Activated CD8-positive, alpha-beta memory T cell treated with anti-CD3 and anti-CD28 coated beads, Interleukin-2, amount 10 ng/mL, durations not matched to agents 7 days and 5 days (primary cell): ENCODE measurements at regions not wholly inside any gene's neighbourhood (a gene's known extent, or its start where the extent isn't known, plus 50 kb on each side); places are given as distances from the start of the nearest gene placed in this dataset.
"Not testable (repeated sequence)": the region's sequence is repeated elsewhere in the genome, so short reads cannot be mapped to it uniquely, and the experiment has no call there.

Experiments
- ATAC-seq: fragments of 150-1000 bp; cut with Tn5 transposase; one replicate; pipeline ENCODE4 v1.10.0; 2021; ENCODE audit warnings: moderate library complexity
- CTCF ChIA-PET: fragments of 350-600 bp; sonication (Branson Sonifier 250); formaldehyde crosslinking; loops from one replicate; lab custom pipeline; 2021; ENCODE audit warnings: antibody characterized with exemption; lab: Charles Lee
- DNase-seq: peaks from one replicate; pipeline ENCODE4 v3.0.0-alpha.2; 2020
- H3K27ac Mint-ChIP-seq: one replicate; pipeline ENCODE4 v1.8.0; 2021; ENCODE audit warnings: mild to moderate bottlenecking, mixed read lengths
- H3K27me3 Mint-ChIP-seq: one replicate; pipeline ENCODE4 v1.8.0; 2021; ENCODE audit warnings: mixed read lengths
- H3K36me3 Mint-ChIP-seq: one replicate; pipeline ENCODE4 v1.8.0; 2021; ENCODE audit warnings: mild to moderate bottlenecking, mixed read lengths
- H3K4me1 Mint-ChIP-seq: one replicate; pipeline ENCODE4 v1.8.0; 2021; ENCODE audit warnings: mixed read lengths
- H3K4me3 Mint-ChIP-seq: one replicate; pipeline ENCODE4 v1.8.0; 2021; ENCODE audit warnings: mild to moderate bottlenecking, moderate library complexity, mixed read lengths
- H3K9me3 Mint-ChIP-seq: one replicate; pipeline ENCODE4 v1.8.0; 2022; ENCODE audit warnings: low read depth, mixed read lengths

DNA sequence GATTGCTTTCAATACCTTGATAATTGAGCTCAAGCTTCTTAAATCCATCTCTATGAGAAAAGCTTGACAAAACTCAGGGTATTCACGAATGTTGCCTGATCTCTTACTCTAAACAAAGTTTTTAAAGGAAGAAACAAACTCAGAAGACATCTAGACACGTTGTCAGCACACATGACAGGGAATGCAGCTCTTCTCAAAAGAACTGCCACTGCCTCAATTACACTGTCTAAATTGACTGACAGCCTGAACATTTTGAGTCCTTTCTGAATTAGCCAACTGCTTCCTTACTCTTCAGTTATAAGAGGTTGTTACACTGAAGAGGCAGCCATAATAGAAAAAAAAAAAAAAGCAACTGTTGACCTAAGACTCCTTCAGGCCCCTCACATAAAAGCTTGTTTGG, 1646.7 kb upstream of the B3GALT2 start:
- H3K9me3 Mint-ChIP-seq = no peaks in the 10 kb centered on the region
- no peaks in the 10 kb centered on the region for H3K27me3 Mint-ChIP-seq
- peaks cover 3% of the 10 kb centered on the region for H3K4me1 Mint-ChIP-seq
- no peak for ATAC-seq
- no peak overlapping the region for H3K27ac Mint-ChIP-seq
- H3K4me3 Mint-ChIP-seq = no peak overlapping the region
- CTCF ChIA-PET = no interaction called here
- no peaks in the 10 kb centered on the region for H3K36me3 Mint-ChIP-seq
- DNase-seq = no peak

DNA sequence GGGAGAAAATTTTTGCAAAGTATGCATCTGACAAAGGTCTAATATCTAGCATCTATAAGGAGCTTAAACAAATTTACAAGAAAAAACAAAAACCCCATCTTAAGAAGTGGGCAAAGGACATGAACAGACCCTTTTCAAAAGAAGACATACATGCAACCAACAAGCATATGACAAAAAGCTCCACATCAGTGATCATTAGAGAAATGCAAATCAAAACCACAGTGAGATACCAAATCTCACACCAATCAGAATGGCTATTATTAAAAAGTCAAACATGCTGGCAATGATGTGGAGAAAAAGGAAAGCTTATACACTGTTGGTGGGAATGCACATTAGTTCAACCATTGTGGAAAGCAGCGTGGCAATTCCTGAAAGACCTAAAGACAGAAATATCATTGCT, 1645.2 kb upstream of the B3GALT2 start:
- CTCF ChIA-PET, ATAC-seq, H3K4me1 Mint-ChIP-seq, DNase-seq, H3K27ac Mint-ChIP-seq, H3K4me3 Mint-ChIP-seq, H3K36me3 Mint-ChIP-seq, H3K27me3 Mint-ChIP-seq, H3K9me3 Mint-ChIP-seq: not testable (repeated sequence)

DNA sequence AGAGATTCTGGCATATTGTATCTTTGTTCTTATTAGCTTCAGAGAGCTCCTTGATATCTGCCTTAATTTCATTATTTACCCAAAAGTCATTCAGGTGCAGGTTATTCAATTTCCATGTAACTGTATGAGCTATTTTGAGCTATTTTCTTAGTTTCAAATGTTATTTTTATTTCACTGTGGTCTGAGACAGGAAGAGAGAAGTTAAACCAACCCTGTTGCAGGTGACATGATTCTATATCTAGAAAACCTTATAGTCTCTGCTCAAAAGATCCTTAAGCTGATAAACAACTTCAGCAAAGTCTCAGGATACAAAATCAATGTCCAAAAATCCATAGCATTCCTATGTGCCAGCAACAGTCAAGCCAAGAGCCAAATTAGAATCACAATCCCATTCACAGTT, 1644.0 kb upstream of the B3GALT2 start:
- CTCF ChIA-PET = no interaction called here
- no peaks in the 10 kb centered on the region for H3K27me3 Mint-ChIP-seq
- H3K4me3 Mint-ChIP-seq = no peak overlapping the region
- DNase-seq (no peak), ATAC-seq (no peak)
- no peak overlapping the region for H3K27ac Mint-ChIP-seq
- no peaks in the 10 kb centered on the region for H3K9me3 Mint-ChIP-seq
- no peaks in the 10 kb centered on the region for H3K36me3 Mint-ChIP-seq
- H3K4me1 Mint-ChIP-seq = peaks cover 3% of the 10 kb centered on the region

DNA sequence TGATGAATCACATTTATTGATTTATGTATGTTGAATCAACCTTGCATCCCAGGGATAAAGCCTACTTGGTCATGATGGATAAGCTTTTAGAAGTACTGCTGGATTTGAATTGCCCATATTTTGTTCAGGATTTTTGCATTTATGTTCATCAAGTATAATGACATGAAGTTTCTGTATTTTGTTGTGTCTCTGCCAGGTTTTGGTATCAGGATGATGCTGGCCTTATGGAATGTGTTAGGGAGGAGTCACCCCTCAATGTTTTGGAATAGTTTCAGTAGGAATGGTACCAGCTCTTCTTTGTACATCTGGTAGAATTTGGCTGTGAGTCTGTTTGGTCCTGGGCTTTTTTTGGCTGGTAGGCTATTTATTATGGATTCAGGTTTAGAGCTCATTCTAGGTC, 1643.1 kb upstream of the B3GALT2 start:
- Mint-ChIP-seq H3K9me3 (no peaks in the 10 kb centered on the region), H3K27me3 (no peaks in the 10 kb centered on the region), H3K4me3 (no peak overlapping the region), H3K36me3 (no peaks in the 10 kb centered on the region), H3K27ac (no peak overlapping the region), H3K4me1 (peaks cover 3% of the 10 kb centered on the region)
- DNase-seq (no peak), ATAC-seq (no peak)
- CTCF ChIA-PET = no interaction called here

DNA sequence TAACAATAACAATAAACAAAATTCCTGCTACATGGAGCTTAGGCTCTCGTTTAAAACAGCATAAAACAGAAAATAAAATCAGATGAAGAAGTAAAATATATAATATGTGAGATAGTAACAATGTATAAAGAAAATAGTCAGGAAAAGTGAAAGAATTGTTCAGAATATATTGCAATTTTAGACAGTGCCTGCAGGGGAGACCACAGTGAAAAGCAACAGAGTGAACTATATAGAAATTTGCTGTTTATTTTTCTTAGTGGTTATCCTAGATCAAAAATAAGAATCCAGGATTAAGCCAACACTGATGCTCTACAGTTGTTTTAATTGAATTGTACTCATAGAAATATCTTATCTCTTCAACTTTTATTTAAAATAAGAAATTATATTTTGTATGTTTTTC, 1639.0 kb upstream of the B3GALT2 start:
- no peak for ATAC-seq
- Mint-ChIP-seq H3K4me1 (no peaks in the 10 kb centered on the region), H3K9me3 (no peaks in the 10 kb centered on the region), H3K27ac (no peak overlapping the region), H3K4me3 (no peak overlapping the region), H3K36me3 (no peaks in the 10 kb centered on the region), H3K27me3 (no peaks in the 10 kb centered on the region)
- CTCF ChIA-PET = no interaction called here
- DNase-seq = no peak

DNA sequence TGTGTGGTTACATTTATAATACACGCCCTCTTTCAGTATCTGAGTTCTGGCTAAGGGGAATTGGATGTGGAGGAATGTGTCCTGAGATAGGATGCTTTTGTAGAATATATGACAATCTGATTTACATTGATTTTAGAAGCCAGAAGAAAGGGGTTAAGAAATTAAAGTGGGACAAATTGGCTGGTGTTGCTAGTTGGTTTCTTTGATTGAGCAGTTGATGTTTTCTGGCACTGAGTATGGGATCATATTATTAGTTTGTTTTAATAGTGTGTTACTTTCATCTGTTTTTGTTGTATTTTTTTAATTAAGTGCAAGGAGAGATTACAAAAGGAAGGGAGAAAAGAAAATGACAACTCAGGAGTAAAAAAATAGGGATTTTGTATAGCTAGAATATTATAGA, 1634.7 kb upstream of the B3GALT2 start:
- DNase-seq (no peak), ATAC-seq (no peak)
- Mint-ChIP-seq H3K4me3 (no peak overlapping the region), H3K4me1 (no peaks in the 10 kb centered on the region), H3K27ac (no peak overlapping the region), H3K9me3 (no peaks in the 10 kb centered on the region), H3K27me3 (no peaks in the 10 kb centered on the region), H3K36me3 (no peaks in the 10 kb centered on the region)
- CTCF ChIA-PET = no interaction called here

DNA sequence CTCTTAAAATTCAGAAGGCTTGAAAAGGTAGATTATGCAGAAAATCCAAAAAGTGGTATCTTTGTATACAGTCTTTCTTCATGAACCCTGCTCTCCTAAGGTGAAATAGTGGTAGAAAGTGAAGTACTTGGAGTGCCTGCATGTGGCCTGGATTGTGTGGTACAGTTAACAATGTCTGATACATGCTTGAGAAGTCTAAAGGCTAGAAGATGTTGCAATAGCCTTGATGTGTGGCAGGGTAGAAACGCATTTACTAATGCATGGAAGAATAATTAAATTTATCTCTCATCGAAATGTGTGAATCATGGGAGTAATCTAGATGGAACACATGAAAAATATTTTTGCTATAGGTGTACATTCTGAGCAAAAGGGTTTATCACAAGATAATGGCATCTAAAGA, 1632.3 kb upstream of the B3GALT2 start:
- no peaks in the 10 kb centered on the region for H3K4me1 Mint-ChIP-seq

DNA sequence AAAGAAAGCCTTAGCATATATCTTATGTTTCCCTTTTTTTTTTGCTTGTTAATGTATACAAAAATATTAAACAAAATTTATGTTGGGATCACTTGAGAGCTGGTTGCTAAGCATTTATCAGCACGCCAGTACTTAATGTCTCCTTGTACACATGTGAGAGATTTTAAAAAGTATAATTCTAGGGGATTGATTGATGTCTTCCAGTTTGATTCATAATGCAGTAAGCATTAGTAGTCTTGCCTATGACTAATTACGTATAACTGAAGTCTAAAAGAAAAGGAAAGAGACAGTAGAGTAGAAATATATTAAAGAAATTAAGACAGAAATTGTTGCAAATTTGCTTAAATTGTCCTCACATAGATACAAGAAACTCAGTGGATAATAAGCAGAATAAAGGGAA, 1630.4 kb upstream of the B3GALT2 start:
- CTCF ChIA-PET = no interaction called here
- Mint-ChIP-seq H3K27me3 (no peaks in the 10 kb centered on the region), H3K27ac (no peak overlapping the region), H3K4me1 (no peaks in the 10 kb centered on the region), H3K4me3 (no peak overlapping the region), H3K36me3 (no peaks in the 10 kb centered on the region), H3K9me3 (peaks cover 2% of the 10 kb centered on the region)
- ATAC-seq = no peak
- DNase-seq = no peak

More for the DNA sequence above, 1632.3 kb upstream of the B3GALT2 start:
- no peak for ATAC-seq
- H3K27ac Mint-ChIP-seq = no peak overlapping the region
- no peaks in the 10 kb centered on the region for H3K27me3 Mint-ChIP-seq
- CTCF ChIA-PET = no interaction called here
- peaks cover 2% of the 10 kb centered on the region for H3K9me3 Mint-ChIP-seq
- H3K36me3 Mint-ChIP-seq = no peaks in the 10 kb centered on the region
- no peak for DNase-seq
- no peak overlapping the region for H3K4me3 Mint-ChIP-seq

DNA sequence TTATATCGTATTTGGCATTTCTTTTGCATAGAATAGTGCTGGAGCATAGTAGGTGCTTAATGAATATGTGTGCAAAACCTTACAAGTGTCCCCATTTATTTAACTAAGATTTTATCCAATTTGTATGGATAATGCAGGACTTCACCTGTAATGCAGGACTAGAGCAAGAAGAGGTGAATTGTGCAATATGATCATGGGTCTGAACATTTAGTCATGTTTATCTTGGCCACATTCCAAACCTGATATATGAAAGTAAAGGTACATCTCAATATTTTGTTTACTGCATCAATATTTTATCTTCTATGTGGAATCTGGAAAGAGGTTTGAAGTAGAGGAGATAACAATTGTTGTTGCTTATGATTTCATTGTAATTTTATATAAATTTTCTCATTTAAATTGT, 1626.7 kb upstream of the B3GALT2 start:
- no peaks in the 10 kb centered on the region for H3K4me1 Mint-ChIP-seq
- H3K4me3 Mint-ChIP-seq = no peak overlapping the region
- ATAC-seq = no peak
- H3K9me3 Mint-ChIP-seq = peaks cover 2% of the 10 kb centered on the region
- H3K36me3 Mint-ChIP-seq = no peaks in the 10 kb centered on the region
- H3K27ac Mint-ChIP-seq = no peak overlapping the region
- no peak for DNase-seq
- CTCF ChIA-PET = no interaction called here
- no peaks in the 10 kb centered on the region for H3K27me3 Mint-ChIP-seq

DNA sequence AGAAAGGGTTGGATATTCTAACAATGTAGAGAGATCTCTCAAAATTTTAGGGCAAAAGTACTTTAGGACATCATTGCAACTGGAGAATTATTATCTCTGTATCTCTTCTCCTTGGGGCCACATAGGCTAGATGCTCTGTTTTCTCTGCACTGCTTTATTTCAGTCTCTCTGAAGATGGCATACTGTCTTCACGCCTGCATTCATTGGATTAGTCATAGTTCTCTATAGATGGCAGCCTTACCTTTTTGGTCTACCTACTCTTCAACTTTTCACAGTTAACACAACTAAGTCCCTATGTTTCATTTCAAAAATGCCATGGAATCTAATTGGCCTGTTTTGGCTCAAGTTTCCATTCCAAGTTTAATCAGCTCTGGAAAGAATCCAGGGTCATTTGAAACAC, 1623.3 kb upstream of the B3GALT2 start:
- Mint-ChIP-seq H3K4me3 (no peak overlapping the region), H3K27me3 (no peaks in the 10 kb centered on the region), H3K36me3 (no peaks in the 10 kb centered on the region), H3K4me1 (no peaks in the 10 kb centered on the region), H3K9me3 (peaks cover 2% of the 10 kb centered on the region), H3K27ac (no peak overlapping the region)
- ATAC-seq (no peak), DNase-seq (no peak)
- CTCF ChIA-PET = no interaction called here

DNA sequence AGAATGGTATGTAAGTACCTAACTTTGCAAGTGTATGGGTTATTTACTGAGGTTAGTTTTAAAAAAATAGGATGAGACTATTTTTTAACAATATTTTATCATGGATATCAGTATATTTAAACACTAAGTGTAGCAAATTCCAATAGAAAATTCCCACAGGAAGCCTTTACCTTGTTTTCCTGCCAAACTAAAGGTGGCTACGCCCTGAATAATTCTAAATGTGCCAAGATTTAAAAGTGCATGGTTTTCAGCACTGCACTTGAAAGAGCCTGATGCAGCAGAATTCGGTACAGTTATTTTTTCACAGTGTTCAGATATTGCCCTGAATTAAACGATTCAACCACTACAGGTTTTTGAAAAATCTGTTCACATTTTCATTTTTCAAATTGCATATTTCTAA, 1622.8 kb upstream of the B3GALT2 start:
- no peaks in the 10 kb centered on the region for H3K4me1 Mint-ChIP-seq
- H3K36me3 Mint-ChIP-seq = no peaks in the 10 kb centered on the region
- H3K27me3 Mint-ChIP-seq = no peaks in the 10 kb centered on the region
- no peak overlapping the region for H3K27ac Mint-ChIP-seq
- H3K4me3 Mint-ChIP-seq = no peak overlapping the region
- CTCF ChIA-PET = no interaction called here
- DNase-seq (no peak), ATAC-seq (no peak)
- peaks cover 2% of the 10 kb centered on the region for H3K9me3 Mint-ChIP-seq

DNA sequence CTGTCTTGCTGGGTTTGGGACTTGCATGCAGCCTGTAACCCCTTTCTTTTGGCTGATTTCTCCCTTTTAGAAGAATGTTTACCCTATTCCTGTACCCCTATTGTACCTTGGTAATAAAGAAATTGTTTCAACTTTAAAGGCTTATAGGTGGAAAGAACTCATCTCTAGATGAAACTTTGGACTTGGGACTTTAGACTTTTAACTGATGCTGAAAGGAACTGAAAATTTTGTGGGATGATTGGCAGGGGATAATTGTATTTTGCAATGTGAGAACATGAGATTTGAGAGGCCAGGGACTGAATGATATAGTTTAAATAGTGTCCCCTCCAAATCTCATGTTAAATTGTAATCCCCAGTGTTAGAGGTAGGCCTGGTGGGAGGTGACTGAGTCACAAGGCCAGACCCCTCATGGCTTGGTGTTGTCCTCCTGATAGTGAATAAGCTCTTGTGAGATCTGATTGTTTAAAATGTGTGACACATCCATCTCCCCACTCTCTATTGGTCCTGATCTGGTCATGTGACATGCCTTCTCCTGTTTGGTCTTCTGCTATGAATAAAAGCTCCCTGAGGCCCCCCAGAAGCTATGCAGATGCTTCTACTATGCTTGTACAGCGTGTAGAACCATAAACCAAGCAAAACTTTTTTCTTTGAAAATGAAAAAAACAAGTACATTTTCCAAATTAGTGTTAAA, 1621.3 kb upstream of the B3GALT2 start:
- ATAC-seq = no peak
- Mint-ChIP-seq H3K4me3 (no peak overlapping the region), H3K27ac (no peak overlapping the region), H3K27me3 (no peaks in the 10 kb centered on the region), H3K9me3 (no peaks in the 10 kb centered on the region), H3K36me3 (no peaks in the 10 kb centered on the region), H3K4me1 (no peaks in the 10 kb centered on the region)
- no peak for DNase-seq
- CTCF ChIA-PET = no interaction called here

DNA sequence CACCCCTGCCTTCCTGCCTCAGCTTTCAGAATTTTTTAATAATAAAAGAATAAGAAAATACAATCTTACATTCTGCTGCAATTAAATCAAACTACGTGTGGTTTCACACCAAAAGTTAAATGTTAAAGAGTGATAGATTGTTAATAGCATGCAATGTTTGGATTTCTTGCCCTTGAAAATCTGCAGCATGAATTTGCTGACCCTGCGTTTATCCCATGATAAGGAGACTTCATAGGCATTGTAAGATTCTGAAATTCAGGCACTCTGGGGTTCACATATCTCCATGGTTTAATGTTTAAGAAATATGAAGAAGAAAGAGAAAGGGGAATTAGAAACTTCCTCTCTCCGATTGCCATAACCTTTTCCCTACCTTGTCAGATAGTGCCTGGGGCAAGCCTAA, 1616.2 kb upstream of the B3GALT2 start:
- no peak overlapping the region for H3K27ac Mint-ChIP-seq
- ATAC-seq = no peak

DNA sequence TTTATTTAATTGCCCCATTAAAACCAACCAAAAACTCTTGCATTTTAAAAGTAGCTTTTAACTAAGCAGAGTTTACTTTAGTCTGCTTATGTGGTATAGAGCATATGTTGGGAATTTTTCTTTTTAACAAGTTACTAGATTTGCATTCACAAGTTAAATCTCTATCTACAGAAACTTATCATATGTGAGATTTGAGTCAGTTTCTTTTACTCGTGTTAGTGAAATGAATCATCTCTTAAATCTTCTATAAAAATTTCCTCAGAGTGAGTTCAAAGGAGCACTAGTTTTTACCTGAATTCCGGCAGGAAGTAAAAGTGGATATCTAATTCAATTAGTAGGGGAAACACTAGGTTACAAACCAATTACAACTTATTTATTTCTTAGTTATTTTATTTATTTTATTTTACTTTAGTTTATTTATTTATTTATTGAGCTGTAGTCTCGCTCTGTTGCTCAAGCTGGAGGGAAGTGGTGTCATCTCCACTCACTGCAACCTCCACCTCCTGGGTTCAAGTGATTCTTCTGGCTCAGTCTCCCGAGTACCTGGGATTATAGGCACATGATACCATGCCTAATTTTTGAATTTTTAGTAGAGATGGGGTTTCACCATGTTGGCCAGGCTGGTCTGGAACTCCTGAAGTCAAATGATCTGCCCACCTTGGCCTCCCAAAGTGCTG, 1609.6 kb upstream of the B3GALT2 start:
- no peaks in the 10 kb centered on the region for H3K27me3 Mint-ChIP-seq
- DNase-seq (no peak), ATAC-seq (no peak)
- H3K4me1 Mint-ChIP-seq = no peaks in the 10 kb centered on the region
- no peak overlapping the region for H3K4me3 Mint-ChIP-seq
- H3K9me3 Mint-ChIP-seq = no peaks in the 10 kb centered on the region
- no peak overlapping the region for H3K27ac Mint-ChIP-seq
- no peaks in the 10 kb centered on the region for H3K36me3 Mint-ChIP-seq
- CTCF ChIA-PET = interaction anchor here (0.6 kb wide), 1 partner anchor 823 kb away, joined by 4 read pairs; no protein-coding TSS in a partner anchor

More for the DNA sequence above, 1616.2 kb upstream of the B3GALT2 start:
- no peaks in the 10 kb centered on the region for H3K36me3 Mint-ChIP-seq
- no peaks in the 10 kb centered on the region for H3K9me3 Mint-ChIP-seq
- CTCF ChIA-PET = no interaction called here
- no peak for DNase-seq
- H3K27me3 Mint-ChIP-seq = no peaks in the 10 kb centered on the region
- no peak overlapping the region for H3K4me3 Mint-ChIP-seq
- H3K4me1 Mint-ChIP-seq = no peaks in the 10 kb centered on the region
